IMR-90 (cell line): ENCODE measurements at regions not wholly inside any gene's neighbourhood (a gene's known extent, or its start where the extent isn't known, plus 50 kb on each side); places are given as distances from the start of the nearest gene placed in this dataset.

ENCODE experiments used
- ATAC-seq: fragments of 200-7000 bp; cut with Tn5 transposase; 2 replicates; pipeline ENCODE4 v1.9.1; 2020; ENCODE audit warnings: low read depth, mild to moderate bottlenecking, moderate library complexity
- BruUV-seq: library from RNA; stranded (reverse); fragments of 400-500 nt; replicated peaks from 2 replicates; lab custom pipeline; 2021; lab: Mats Ljungman, UMichigan
- CTCF ChIA-PET: fragments of 300-600 bp; formaldehyde crosslinking; extraction: SDS; loops from one replicate; lab custom pipeline; 2021; ENCODE audit warnings: antibody characterized with exemption; lab: Yijun Ruan, JAX
- POLR2A ChIA-PET: fragments of 300-600 bp; sonication (Branson Sonifier 250); formaldehyde crosslinking; loops from one replicate; lab custom pipeline; 2022; ENCODE audit warnings: antibody characterized with exemption; ENCODE audit not compliant: unreplicated experiment; lab: Charles Lee
- DNase-seq: peaks from one replicate; pipeline ENCODE4 v3.0.0; 2013
- H2AFZ ChIP-seq: replicated peaks from 2 replicates; pipeline ENCODE3; 2013; ENCODE audit warnings: low read length, mild to moderate bottlenecking; ENCODE audit not compliant: poor library complexity
- H2AK5ac ChIP-seq: 2 replicates; pipeline ENCODE4 v1.6.1; 2013; ENCODE audit warnings: low read depth, low read length, inconsistent platforms
- H2AK9ac ChIP-seq: replicated peaks from 2 replicates; pipeline ENCODE3; 2013; ENCODE audit warnings: mild to moderate bottlenecking, low read depth, low read length, moderate library complexity; ENCODE audit not compliant: poor library complexity
- H2BK120ac ChIP-seq: 2 replicates; pipeline ENCODE4 v1.6.1; 2013; ENCODE audit warnings: low read depth, low read length, inconsistent platforms
- H2BK15ac ChIP-seq: 3 replicates; pipeline ENCODE4 v1.6.1; 2013; ENCODE audit warnings: low read depth, low read length, inconsistent platforms
- H2BK20ac ChIP-seq: 2 replicates; pipeline ENCODE4 v1.6.1; 2013; ENCODE audit warnings: low read depth, mild to moderate bottlenecking, inconsistent platforms, low read length, moderate library complexity
- H2BK5ac ChIP-seq: 2 replicates; pipeline ENCODE4 v1.6.1; 2013; ENCODE audit warnings: mild to moderate bottlenecking, low read depth, low read length, inconsistent platforms; ENCODE audit not compliant: poor library complexity, severe bottlenecking
- H3K14ac ChIP-seq: replicated peaks from 2 replicates; pipeline ENCODE4 v1.6.1; 2013; ENCODE audit warnings: low read depth, low read length, inconsistent platforms
- H3K18ac ChIP-seq: 2 replicates; pipeline ENCODE4 v1.6.1; 2013; ENCODE audit warnings: low read depth, low read length, control low read depth
- H3K23ac ChIP-seq: 2 replicates; pipeline ENCODE4 v1.6.1; 2013; ENCODE audit warnings: low read depth, low read length, inconsistent platforms
- H3K27ac ChIP-seq: 2 replicates; pipeline ENCODE4 v1.5.1; 2013; ENCODE audit warnings: mild to moderate bottlenecking, control low read depth, low read length; ENCODE audit not compliant: insufficient read depth
- H3K27me3 ChIP-seq: 2 replicates; pipeline ENCODE4 v1.6.1; 2013; ENCODE audit warnings: low read length; ENCODE audit not compliant: control insufficient read depth, insufficient read depth
- H3K36me3 ChIP-seq: 2 replicates; pipeline ENCODE4 v1.6.1; 2013; ENCODE audit warnings: low read length, mixed read lengths; ENCODE audit not compliant: control insufficient read depth, insufficient read depth
- H3K4ac ChIP-seq: 2 replicates; pipeline ENCODE4 v1.6.1; 2013; ENCODE audit warnings: low read depth, low read length, inconsistent platforms
- H3K4me1 ChIP-seq: 2 replicates; pipeline ENCODE4 v1.6.1; 2013; ENCODE audit warnings: low read length, mixed read lengths; ENCODE audit not compliant: control insufficient read depth, insufficient read depth
- H3K4me2 ChIP-seq: 2 replicates; pipeline ENCODE4 v1.6.1; 2013; ENCODE audit warnings: low read depth, mild to moderate bottlenecking, control low read depth, low read length, moderate library complexity
- H3K4me3 ChIP-seq: 2 replicates; pipeline ENCODE4 v1.5.1; 2013; ENCODE audit warnings: low read depth, mild to moderate bottlenecking, control low read depth, low read length, moderate library complexity; ENCODE audit not compliant: insufficient read depth
- H3K56ac ChIP-seq: 2 replicates; pipeline ENCODE4 v1.6.1; 2013; ENCODE audit warnings: low read length, inconsistent platforms; ENCODE audit not compliant: insufficient read depth; ENCODE audit errors: extremely low read depth
- H3K79me1 ChIP-seq, 2 experiments: 2 replicates each; pipeline ENCODE4 v1.6.1; 2013; ENCODE audit warnings: low read length in 2 of 2, inconsistent platforms in 1 of 2, low read depth in 1 of 2
- H3K9ac ChIP-seq: 2 replicates; pipeline ENCODE4 v1.6.1; 2013; ENCODE audit warnings: low read depth, low read length, control low read depth
- H3K9me1 ChIP-seq: 2 replicates; pipeline ENCODE4 v1.6.1; 2013; ENCODE audit warnings: low read length, inconsistent platforms; ENCODE audit not compliant: insufficient read depth
- H3K9me3 ChIP-seq: 2 replicates; pipeline ENCODE4 v1.6.1; 2013; ENCODE audit warnings: low read length; ENCODE audit not compliant: control insufficient read depth, insufficient read depth
- H4K20me1 ChIP-seq: 2 replicates; pipeline ENCODE4 v1.6.1; 2013; ENCODE audit warnings: low read length, inconsistent platforms; ENCODE audit not compliant: insufficient read depth
- H4K5ac ChIP-seq: 2 replicates; pipeline ENCODE4 v1.6.1; 2013; ENCODE audit warnings: mild to moderate bottlenecking, low read depth, low read length, control low read depth
- H4K8ac ChIP-seq, 2 experiments: 2 replicates each; pipeline ENCODE4 v1.6.1; 2013; ENCODE audit warnings: low read depth in 2 of 2, low read length in 2 of 2, control low read depth in 1 of 2, inconsistent platforms in 1 of 2
- H4K91ac ChIP-seq: 2 replicates; pipeline ENCODE4 v1.6.1; 2013; ENCODE audit warnings: low read depth, low read length, inconsistent platforms; ENCODE audit not compliant: insufficient read depth
- BHLHE40 ChIP-seq: fragments of 150-350 bp; IDR thresholded peaks from 2 replicates; pipeline ENCODE4 v1.6.1; 2016; ENCODE audit warnings: mild to moderate bottlenecking, low read depth, low read length
- CEBPB ChIP-seq: IDR thresholded peaks from 2 replicates; pipeline ENCODE4 v1.6.1; 2012; ENCODE audit warnings: low read depth, low read length, improper control_type of control experiment
- CHD1 ChIP-seq: IDR thresholded peaks from 2 replicates; pipeline ENCODE4 v1.6.1; 2012; ENCODE audit warnings: low read depth, low read length, improper control_type of control experiment
- FOS ChIP-seq: fragments of 150-350 bp; IDR thresholded peaks from 2 replicates; pipeline ENCODE4 v1.6.1; 2016; ENCODE audit warnings: low read depth, low read length
- MAFK ChIP-seq: IDR thresholded peaks from 2 replicates; pipeline ENCODE4 v1.6.1; 2012; ENCODE audit warnings: low read depth, low read length, improper control_type of control experiment
- MAZ ChIP-seq: IDR thresholded peaks from 2 replicates; pipeline ENCODE4 v1.6.1; 2012; ENCODE audit warnings: low read depth, mild to moderate bottlenecking, low read length, improper control_type of control experiment, moderate library complexity, borderline replicate concordance
- MXI1 ChIP-seq: IDR thresholded peaks from 2 replicates; pipeline ENCODE4 v1.6.1; 2012; ENCODE audit warnings: low read depth, mild to moderate bottlenecking, low read length, moderate library complexity, borderline replicate concordance
- NFE2L2 ChIP-seq: fragments of 150-350 bp; IDR thresholded peaks from 2 replicates; pipeline ENCODE4 v1.6.1; 2016; ENCODE audit warnings: low read depth, mild to moderate bottlenecking, low read length
- POLR2A ChIP-seq: IDR thresholded peaks from 2 replicates; pipeline ENCODE4 v1.6.1; 2012; ENCODE audit warnings: mild to moderate bottlenecking, low read depth, low read length
- RAD21 ChIP-seq: IDR thresholded peaks from 2 replicates; pipeline ENCODE4 v1.6.1; 2012; ENCODE audit warnings: low read length, improper control_type of control experiment
- RCOR1 ChIP-seq: IDR thresholded peaks from 2 replicates; pipeline ENCODE4 v1.6.1; 2012; ENCODE audit warnings: mild to moderate bottlenecking, low read length, improper control_type of control experiment; ENCODE audit not compliant: insufficient replicate concordance
- RFX5 ChIP-seq: IDR thresholded peaks from 2 replicates; pipeline ENCODE4 v1.8.0; 2012; ENCODE audit warnings: low read depth, mild to moderate bottlenecking, low read length, moderate library complexity
- SMC3 ChIP-seq: fragments of 150-350 bp; IDR thresholded peaks from 2 replicates; pipeline ENCODE4 v1.6.1; 2016; ENCODE audit warnings: low read depth, mild to moderate bottlenecking, antibody characterized with exemption, low read length, moderate library complexity
- USF2 ChIP-seq: fragments of 150-350 bp; IDR thresholded peaks from 2 replicates; pipeline ENCODE4 v1.6.1; 2017; ENCODE audit warnings: mild to moderate bottlenecking, antibody characterized with exemption, low read length, low read depth
- WGBS, 2 experiments: methylation state at CpG; one replicate each; pipeline versions ENCODE4 v1.1.5 to v1.1.7; 2013; ENCODE audit warnings: missing lambda C conversion rate in 2 of 2; ENCODE audit not compliant: insufficient read length in 1 of 2; ENCODE audit errors: extremely low coverage in 2 of 2; 5-methylcytosine and 5-hydroxymethylcytosine counted together
- dilution Hi-C: fragments of 300-500 bp; cut with HindIII; formaldehyde crosslinking; loops from one replicate; pipeline ENCODE4 v1.14.3; 2018; ENCODE audit warnings: low sequenced_read_pairs; ENCODE audit not compliant: unreplicated experiment
- in situ Hi-C: fragments of 300-500 bp; cut with MboI; formaldehyde crosslinking; loops from 3 replicates; pipeline ENCODE4 v1.14.3; 2019; ENCODE audit warnings: low sequenced_read_pairs, inconsistent platforms, mixed read lengths
- intact Hi-C: fragments of 100-400 bp; cut with micrococcal nuclease; formaldehyde crosslinking; loops from 2 replicates; pipeline ENCODE4 v1.10.0; 2022
- TF ChIP-seq, protein P1 (sequence below): fragments of 150-350 bp; IDR thresholded peaks from 2 replicates; pipeline ENCODE4 v1.6.1; 2016; ENCODE audit warnings: low read depth, mild to moderate bottlenecking, low read length, moderate library complexity, borderline replicate concordance
- TF ChIP-seq, protein P2 (sequence below): conservative IDR thresholded peaks from 2 replicates; pipeline ENCODE4 v1.5.1; 2012; ENCODE audit warnings: mild to moderate bottlenecking, low read depth, low read length, improper control_type of control experiment

DNA sequence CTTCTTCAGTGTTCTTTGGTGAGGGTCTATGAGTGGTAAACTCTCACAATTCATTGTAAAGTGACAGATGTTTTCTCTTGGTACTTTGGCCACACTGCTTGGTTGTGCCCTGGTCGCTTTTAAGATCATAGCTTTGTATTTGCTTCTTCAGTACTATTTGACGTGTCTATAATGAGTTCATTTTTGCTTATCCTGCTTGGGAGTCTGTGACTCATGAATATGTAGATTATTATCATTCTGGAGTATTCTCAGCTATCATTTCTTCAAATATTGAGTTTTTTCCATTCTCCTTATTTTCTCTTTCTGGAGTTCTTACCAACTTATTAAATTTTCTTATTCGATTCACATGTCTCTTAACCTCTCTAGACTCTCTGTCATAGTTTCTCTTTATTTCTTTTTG, 73.0 kb upstream of the HS6ST1 start:
- Histone ChIP-seq H3K9me1 (peaks cover 7% of the 10 kb centered on the region; the same call in 1 of the 2 replicates), H4K5ac (no peak overlapping the region), H2BK120ac (no peak overlapping the region), H2BK5ac (no peak overlapping the region), H2BK20ac (no peak overlapping the region), H3K9me3 (no peaks in the 10 kb centered on the region), H3K79me1 (no peaks in the 10 kb centered on the region), H3K4me3 (no peak overlapping the region), H4K20me1 (no peaks in the 10 kb centered on the region), H3K27me3 (no peaks in the 10 kb centered on the region), H2AK9ac (no peak overlapping the region), H2AFZ (no peak overlapping the region), H3K56ac (no peak overlapping the region), H2BK15ac (no peak overlapping the region), H3K9ac (no peak overlapping the region), H3K4me1 (peaks cover 3% of the 10 kb centered on the region), H3K18ac (no peak overlapping the region), H3K27ac (no peak overlapping the region), H4K91ac (no peak overlapping the region), H3K4me2 (no peak overlapping the region), H3K36me3 (no peaks in the 10 kb centered on the region), H2AK5ac (no peak overlapping the region), H3K23ac (no peak overlapping the region), H3K4ac (no peak overlapping the region), H3K14ac (no peak overlapping the region), H4K8ac (no peak overlapping the region)
- intact Hi-C loops (no loop called here), dilution Hi-C loops (no loop called here), in situ Hi-C loops (no loop called here)
- ChIA-PET CTCF (interaction anchor here (0.8 kb wide), 1 partner anchor 30 kb away, joined by 4 read pairs; no protein-coding TSS in a partner anchor), POLR2A (no interaction called here)
- TF ChIP-seq NFE2L2 (no peak), FOS (no peak), CEBPB (no peak), MAFK (no peak), BHLHE40 (no peak), RFX5 (no peak), CHD1 (no peak), RAD21 (no peak), POLR2A (no peak), USF2 (no peak), MXI1 (no peak), RCOR1 (no peak), SMC3 (no peak), MAZ (no peak)
- TF ChIP-seq, protein P1, sequence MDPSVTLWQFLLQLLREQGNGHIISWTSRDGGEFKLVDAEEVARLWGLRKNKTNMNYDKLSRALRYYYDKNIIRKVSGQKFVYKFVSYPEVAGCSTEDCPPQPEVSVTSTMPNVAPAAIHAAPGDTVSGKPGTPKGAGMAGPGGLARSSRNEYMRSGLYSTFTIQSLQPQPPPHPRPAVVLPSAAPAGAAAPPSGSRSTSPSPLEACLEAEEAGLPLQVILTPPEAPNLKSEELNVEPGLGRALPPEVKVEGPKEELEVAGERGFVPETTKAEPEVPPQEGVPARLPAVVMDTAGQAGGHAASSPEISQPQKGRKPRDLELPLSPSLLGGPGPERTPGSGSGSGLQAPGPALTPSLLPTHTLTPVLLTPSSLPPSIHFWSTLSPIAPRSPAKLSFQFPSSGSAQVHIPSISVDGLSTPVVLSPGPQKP: no peak
- TF ChIP-seq, protein P2, sequence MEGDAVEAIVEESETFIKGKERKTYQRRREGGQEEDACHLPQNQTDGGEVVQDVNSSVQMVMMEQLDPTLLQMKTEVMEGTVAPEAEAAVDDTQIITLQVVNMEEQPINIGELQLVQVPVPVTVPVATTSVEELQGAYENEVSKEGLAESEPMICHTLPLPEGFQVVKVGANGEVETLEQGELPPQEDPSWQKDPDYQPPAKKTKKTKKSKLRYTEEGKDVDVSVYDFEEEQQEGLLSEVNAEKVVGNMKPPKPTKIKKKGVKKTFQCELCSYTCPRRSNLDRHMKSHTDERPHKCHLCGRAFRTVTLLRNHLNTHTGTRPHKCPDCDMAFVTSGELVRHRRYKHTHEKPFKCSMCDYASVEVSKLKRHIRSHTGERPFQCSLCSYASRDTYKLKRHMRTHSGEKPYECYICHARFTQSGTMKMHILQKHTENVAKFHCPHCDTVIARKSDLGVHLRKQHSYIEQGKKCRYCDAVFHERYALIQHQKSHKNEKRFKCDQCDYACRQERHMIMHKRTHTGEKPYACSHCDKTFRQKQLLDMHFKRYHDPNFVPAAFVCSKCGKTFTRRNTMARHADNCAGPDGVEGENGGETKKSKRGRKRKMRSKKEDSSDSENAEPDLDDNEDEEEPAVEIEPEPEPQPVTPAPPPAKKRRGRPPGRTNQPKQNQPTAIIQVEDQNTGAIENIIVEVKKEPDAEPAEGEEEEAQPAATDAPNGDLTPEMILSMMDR: no peak
- WGBS, 2 experiments: 100% methylated on average over 1 of the region's 3 CpGs; no CpG with 5 or more reads in 1 of the 2 experiments
- DNase-seq: no peak
- no peak for ATAC-seq
- BruUV-seq: no TSS peak
